ENCODE measurements at regions not wholly inside any gene's neighbourhood (a gene's known extent, or its start where the extent isn't known, plus 50 kb on each side); places are given as distances from the start of the nearest gene placed in this dataset.

DNA sequence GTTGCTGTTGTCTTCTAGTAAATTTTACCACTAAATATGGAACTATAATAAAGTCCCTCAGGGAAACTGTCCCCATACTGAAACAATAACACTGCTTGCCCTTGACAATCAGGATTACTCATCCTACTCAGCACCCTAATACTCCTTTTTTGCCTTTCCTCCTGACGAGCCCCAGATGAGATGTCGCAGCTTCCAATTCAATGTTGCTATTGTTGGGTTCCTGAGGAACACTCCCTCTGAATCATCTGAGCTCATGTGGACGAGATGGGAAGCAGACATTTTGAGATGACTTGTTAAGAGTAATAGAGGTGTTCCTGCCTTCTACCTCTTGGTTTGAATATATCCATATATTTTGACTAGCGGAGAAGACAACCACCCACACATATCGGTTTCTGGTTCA is 187.8 kb upstream of the FAM98A start:
- no peak for DNase-seq

- no peak for DNase-seq
Observed at GRCh38 chr2:33785201-33786106, 186.4 kb upstream of the FAM98A start.

DNA sequence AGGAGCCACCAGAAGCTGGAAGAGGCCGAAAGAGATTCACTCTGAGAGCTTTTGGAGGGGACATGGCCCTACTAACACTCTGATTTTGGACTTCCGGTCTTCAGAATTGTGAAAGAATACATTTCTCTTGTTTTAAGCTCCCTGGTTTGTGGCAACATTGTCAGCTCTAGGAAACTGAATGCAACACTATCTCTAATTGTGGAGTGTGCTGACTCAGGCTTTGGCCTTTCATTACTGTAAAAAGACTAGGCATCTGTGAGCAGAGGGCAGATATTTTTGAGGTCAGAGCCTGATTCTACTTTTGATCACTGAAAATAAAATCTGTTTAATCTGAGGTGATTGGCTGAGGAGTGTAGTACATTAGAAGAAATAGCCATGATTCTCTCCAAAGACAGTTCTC is 185.4 kb upstream of the FAM98A start:
- no peak for DNase-seq

DNA sequence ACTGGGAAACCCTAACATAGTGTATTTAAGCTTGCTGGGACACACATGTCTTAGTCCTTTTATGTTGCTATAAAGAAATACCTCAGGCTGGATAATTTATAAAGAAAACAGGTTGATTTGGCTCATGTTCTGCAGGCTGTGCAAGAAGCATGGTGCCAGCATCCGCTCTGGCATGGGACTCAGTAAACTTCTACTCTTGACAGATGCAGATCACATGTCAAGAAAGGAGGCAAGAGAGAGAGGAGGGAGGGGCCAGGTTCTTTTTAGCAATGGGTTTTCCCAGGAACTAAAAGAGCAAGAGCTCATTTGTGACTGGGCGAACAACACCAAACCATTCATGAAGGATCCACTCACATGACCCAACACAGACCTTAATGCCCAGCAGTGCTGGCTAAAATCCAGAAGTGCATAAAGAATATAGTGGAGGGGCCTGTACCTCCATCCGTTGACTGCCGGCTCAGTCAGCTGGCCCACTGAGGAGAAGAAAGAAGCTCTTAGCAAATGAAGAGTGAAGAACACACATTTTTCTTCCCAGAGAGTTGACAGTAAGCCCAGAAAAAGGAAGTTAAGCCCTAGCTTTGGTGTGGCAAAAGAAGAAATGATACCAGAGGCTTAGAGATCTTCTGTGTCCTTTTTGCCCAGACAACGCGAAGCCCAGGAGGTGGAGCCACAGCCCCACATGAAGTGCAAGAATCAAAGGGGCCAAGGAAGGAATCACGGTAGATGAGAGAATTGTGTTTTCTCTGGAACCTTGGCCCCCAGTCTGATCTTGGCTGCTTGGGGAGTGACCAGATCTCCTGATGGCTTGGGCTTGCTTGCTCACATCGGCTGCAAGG is 183.5 kb upstream of the FAM98A start:
- DNase-seq, result no peak

- no peak for DNase-seq
Observed at GRCh38 chr2:33777786-33778185, 178.7 kb upstream of the FAM98A start.

- DNase-seq, result no peak
Observed at GRCh38 chr2:33775306-33775705, 176.2 kb upstream of the FAM98A start.

DNA sequence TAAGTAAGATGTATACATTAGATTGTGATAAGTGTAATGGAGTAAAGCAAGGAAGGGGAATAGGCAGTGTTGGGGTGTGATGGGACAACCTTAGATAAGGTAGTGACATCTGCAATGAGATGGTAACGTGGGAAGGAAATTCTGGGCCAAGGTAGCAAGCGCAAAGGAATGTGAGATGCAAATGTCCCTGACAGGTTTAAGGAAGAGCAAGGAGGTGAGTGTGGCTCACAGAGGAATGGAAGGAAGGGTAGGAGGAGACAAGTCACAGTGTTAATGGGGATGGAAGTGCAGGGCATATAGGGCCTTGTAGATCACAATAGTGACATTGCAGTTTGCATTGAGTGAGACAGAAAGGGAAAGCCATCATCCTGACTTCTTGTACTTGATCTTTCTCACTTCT is 170.9 kb upstream of the FAM98A start:
- DNase-seq, result no peak

- DNase-seq, result no peak
Observed at GRCh38 chr2:33766175-33766574, 167.1 kb upstream of the FAM98A start.

DNA sequence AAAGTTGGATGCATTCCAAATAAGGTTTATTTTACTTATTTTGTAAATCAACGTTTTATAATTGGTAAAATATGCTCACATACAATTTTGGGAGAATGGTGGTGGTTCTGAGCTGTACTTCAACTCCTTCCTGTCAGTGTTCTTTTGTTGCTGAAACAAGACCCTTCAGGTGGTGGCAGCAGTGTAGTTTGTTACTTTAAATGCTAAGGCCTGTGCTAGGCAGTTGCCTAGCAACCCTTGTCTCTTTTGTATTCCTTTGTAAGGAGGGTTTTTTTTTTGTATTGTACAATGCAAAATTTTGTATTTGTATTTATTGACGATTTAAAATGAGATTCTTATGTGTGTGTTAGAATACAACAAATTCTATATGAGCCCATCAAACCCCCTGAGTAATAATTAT is 166.0 kb upstream of the FAM98A start:
- no peak for DNase-seq

DNA sequence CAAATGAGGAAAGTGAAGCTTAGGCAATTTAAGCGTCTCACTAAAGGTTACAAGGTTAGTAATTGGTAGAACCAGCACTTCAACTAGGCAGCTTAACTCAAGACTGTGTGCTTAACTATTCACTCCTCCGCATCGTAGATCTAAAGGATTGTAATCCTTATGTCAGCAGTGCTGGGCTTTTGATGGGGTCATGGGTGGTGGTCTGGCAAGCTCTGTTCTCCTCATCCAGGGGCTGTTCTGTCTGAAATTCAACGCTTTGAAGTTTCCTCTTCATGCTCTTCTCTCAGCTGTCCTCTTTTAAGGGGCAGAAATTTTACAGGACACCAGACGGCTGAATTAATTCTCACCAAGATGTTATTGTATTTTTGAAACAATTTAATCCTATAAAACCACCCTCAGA is 165.5 kb upstream of the FAM98A start:
- DNase-seq, result no peak

GRCh38 chr2:33763671-33764310 is 164.7 kb upstream of the FAM98A start:
- no peak for DNase-seq

- DNase-seq, result no peak
Observed at GRCh38 chr2:33762636-33763035, 163.5 kb upstream of the FAM98A start.

- no peak for DNase-seq
Observed at GRCh38 chr2:33746208-33746800, 147.2 kb upstream of the FAM98A start.

GRCh38 chr2:33735096-33735495 is 136.0 kb upstream of the FAM98A start:
- DNase-seq, result no peak

DNA sequence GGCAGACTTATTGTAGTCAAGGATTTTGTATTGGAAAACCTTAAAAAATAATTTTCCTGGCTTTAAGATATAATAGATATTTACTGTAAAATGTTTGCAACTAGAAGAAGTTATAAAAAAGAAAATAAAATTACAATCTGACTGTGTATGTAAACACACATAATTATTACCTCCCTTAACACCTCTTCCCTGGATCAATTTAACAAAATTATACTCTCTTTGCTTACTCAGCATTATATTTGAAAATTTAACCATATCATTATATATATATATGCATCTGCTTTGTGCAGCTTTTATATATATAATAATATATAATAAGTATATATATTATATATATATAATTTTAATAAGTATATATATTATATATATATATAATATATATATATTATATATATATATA is 131.7 kb upstream of the FAM98A start:
- DNase-seq, result no peak

DNA sequence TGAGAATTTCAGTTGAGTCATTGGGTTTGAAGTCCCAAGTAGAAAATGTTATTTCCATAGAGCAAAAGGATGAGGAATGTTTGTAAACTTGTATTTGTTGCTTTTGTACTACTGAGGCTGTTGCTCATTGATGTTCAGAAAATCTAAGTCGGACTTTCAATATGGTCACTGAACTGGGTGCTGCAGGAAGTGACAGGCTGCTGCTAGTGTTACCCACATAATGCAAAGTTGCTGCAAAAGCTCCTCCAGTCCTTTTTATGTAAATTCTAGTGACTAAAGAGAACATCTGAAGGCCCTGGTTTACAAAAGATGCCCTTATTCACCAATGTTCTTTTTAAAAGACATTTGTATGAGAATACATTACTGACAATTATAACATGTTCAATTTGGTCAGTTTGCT is 131.1 kb upstream of the FAM98A start:
- no peak for DNase-seq

DNA sequence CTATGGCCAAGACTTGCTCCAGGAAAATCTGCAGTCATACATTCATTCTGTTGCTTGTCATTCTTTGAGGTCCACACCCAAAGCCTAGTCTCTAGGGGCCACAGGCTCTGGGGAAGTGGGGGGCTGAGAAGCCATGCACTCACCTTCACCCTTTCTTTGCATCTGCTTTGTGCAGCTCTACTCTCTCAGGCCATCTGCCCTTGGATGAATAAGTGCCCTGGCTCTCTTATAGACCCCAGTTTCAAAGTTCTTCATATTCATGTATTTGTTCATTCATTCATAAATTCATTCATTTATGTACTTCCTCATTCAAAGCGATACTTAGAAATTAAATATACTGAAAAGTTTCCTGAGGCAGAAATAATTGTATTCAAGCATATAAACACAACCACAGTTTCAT is 130.3 kb upstream of the FAM98A start:
- DNase-seq, result no peak

GRCh38 chr2:33728106-33728505 is 129.0 kb upstream of the FAM98A start:
- no peak for DNase-seq

DNA sequence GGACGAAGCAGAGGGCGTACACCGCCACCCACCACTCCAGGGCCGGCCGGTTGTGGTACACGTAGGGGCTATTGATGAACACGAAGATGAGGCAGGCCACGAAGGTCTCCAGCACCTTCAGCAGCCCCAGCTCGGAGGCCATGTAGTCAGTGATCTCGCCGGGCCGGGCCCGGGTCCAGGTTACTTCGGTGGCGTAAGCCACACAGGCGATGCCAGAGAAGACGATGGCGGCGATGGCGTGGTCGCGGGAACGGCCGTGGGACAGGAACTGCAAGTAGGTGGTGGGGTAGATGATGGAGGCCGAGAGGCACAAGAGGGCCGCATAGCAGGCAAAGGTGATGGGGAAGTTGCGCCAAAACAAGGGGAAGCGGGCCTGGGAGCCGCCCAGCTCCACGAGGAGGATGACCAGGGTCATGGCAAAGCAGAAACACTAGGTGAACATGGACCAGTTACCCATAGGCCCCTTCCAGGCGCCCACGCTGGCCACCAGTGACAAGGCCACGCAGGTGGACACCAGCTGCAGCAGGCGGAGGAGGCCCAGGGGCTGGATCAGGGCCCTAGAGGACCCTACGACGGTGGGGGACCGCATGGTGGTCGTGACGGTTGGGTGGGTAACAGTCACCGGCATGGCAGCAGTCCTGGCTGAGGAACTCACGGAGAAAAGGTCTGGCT is 128.4 kb upstream of the FAM98A start:
- no peak for DNase-seq

- DNase-seq, result no peak
Observed at GRCh38 chr2:33726415-33726814, 127.3 kb upstream of the FAM98A start.

- no peak for DNase-seq
Observed at GRCh38 chr2:33723329-33723728, 124.2 kb upstream of the FAM98A start.

- no peak for DNase-seq
Observed at GRCh38 chr2:33719067-33719466, 120.0 kb upstream of the FAM98A start.

DNA sequence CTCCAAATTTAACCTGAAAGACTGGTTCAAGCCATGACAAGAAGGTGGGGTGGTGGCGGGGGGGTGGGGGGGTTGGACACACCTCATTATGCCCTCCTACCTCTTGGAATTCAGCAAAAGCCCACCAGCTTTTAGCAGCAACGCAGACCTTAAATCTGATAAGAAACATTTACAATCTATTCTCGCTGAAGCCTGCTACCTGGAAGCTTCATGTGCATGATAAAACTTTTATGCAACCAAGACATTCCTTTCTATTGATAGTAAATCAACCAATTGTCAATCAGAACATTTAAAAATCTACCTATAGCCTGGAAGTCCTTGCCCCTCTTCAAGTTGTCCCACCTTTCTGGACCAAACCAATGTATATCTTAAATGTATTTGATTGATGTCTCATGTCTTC is 113.6 kb upstream of the FAM98A start:
- no peak for DNase-seq
